RWPE2 (cell line): ENCODE measurements at regions not wholly inside any gene's neighbourhood (a gene's known extent, or its start where the extent isn't known, plus 50 kb on each side); places are given as distances from the start of the nearest gene placed in this dataset.

Experiments used
- ATAC-seq: fragments of 200-7000 bp; cut with Tn5 transposase; 3 replicates; pipeline ENCODE4 v1.9.1; 2021; ENCODE audit warnings: low read depth
- DNase-seq: peaks from one replicate; pipeline ENCODE4 v3.0.0-alpha.2; 2020; ENCODE audit warnings: low spot score
- H3K27ac ChIP-seq: fragments of 450-650 bp; 2 replicates; pipeline ENCODE4 v1.5.1; 2017; ENCODE audit warnings: mild to moderate bottlenecking; ENCODE audit not compliant: poor library complexity, severe bottlenecking
- H3K27me3 ChIP-seq: fragments of 250-450 bp; sonication (Bioruptor Pico); 2 replicates; pipeline ENCODE4 v1.5.1; 2021; ENCODE audit warnings: mild to moderate bottlenecking, moderate library complexity; ENCODE audit not compliant: insufficient read depth, poor library complexity, severe bottlenecking
- H3K36me3 ChIP-seq: fragments of 250-450 bp; sonication (Bioruptor Pico); 2 replicates; pipeline ENCODE4 v1.5.1; 2020; ENCODE audit warnings: low read depth, mild to moderate bottlenecking, moderate library complexity
- H3K4me1 ChIP-seq: fragments of 250-450 bp; sonication (Bioruptor Pico); 2 replicates; pipeline ENCODE4 v1.5.1; 2021; ENCODE audit warnings: mild to moderate bottlenecking, moderate library complexity; ENCODE audit not compliant: insufficient read depth, poor library complexity, severe bottlenecking
- H3K4me3 ChIP-seq: fragments of 250-450 bp; sonication (Bioruptor Pico); 2 replicates; pipeline ENCODE4 v1.5.1; 2021; ENCODE audit warnings: mild to moderate bottlenecking, moderate library complexity; ENCODE audit not compliant: severe bottlenecking
- H3K9me3 ChIP-seq: fragments of 250-450 bp; sonication (Bioruptor Pico); 2 replicates; pipeline ENCODE4 v1.5.1; 2021; ENCODE audit warnings: mild to moderate bottlenecking, moderate library complexity; ENCODE audit not compliant: severe bottlenecking
- TF ChIP-seq, protein P1 (sequence below): fragments of 450-650 bp; IDR thresholded peaks from one replicate; pipeline ENCODE4 v1.5.1; 2017; ENCODE audit warnings: mild to moderate bottlenecking, moderate library complexity; ENCODE audit not compliant: poor library complexity, severe bottlenecking

DNA sequence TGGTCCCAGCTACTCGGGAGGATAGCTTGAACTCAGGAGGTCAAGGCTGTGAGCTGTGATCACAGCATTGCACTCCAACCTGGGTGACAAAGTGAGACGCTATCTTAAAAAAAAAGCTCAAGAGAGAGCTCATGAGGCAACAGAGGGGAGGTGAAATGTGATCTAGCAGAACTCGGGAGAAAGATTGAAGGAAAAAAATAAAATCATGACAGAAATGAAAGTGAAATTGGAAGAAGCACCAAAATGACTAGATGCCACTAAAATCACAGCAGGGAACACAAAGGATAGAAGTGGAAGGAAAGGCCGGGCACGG, 109.4 kb upstream of the BNIP2 start:
- TF ChIP-seq, protein P1, sequence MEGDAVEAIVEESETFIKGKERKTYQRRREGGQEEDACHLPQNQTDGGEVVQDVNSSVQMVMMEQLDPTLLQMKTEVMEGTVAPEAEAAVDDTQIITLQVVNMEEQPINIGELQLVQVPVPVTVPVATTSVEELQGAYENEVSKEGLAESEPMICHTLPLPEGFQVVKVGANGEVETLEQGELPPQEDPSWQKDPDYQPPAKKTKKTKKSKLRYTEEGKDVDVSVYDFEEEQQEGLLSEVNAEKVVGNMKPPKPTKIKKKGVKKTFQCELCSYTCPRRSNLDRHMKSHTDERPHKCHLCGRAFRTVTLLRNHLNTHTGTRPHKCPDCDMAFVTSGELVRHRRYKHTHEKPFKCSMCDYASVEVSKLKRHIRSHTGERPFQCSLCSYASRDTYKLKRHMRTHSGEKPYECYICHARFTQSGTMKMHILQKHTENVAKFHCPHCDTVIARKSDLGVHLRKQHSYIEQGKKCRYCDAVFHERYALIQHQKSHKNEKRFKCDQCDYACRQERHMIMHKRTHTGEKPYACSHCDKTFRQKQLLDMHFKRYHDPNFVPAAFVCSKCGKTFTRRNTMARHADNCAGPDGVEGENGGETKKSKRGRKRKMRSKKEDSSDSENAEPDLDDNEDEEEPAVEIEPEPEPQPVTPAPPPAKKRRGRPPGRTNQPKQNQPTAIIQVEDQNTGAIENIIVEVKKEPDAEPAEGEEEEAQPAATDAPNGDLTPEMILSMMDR = no peak
- ATAC-seq (no peak), DNase-seq (no peak)
- Histone ChIP-seq H3K27ac (no peak overlapping the region), H3K4me1 (peaks cover 15% of the 10 kb centered on the region), H3K4me3 (no peak overlapping the region), H3K27me3 (peaks cover 5% of the 10 kb centered on the region), H3K9me3 (peaks cover 5% of the 10 kb centered on the region), H3K36me3 (0 out of 2 replicates have a peak, but pooled peaks cover 4% of the 10 kb centered on the region)

DNA sequence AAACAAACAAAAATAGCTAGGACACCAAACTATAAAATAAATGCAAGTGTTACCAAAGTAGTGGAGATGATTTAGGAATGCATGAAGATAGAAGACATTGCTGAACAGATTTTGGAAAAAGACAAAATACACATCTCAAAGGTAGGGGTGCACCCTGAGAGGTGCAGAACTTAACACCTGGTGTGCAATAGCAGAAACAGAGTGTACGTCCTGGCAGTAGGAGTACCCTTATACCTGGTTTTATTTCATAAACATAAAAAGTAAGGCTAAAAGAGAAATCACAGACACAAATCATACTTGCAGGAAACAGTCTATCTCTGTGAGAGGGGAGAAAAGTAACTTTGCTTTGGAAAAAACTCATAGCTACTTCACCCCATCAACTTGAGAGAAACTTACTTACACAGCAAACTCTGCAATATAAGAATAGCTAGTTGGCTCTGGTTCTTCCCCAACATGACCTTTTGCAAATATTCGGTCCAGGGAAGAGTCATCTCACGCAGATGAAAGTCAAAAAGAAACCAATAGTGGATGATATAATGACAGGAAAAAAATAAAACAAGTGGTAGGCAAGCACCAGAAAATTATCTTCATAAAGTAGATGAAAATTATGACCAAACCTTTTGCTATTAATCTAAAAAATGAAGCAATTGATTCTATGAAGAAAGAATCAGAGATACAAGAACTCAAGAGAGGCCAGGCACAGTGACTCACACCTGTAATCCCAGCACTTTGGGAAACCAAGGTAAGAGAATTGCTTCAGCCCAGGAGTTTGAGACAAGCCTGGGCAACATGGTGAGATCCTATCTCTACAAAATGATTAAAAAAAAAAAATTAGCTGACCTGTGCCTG, 108.9 kb upstream of the BNIP2 start:
- 0 out of 2 replicates have a peak, but pooled peaks cover 2% of the 10 kb centered on the region for H3K36me3 ChIP-seq
- DNase-seq = no peak
- no peak overlapping the region for H3K4me3 ChIP-seq
- no peak overlapping the region for H3K27ac ChIP-seq
- peaks cover 5% of the 10 kb centered on the region for H3K27me3 ChIP-seq
- peak; percentile 54; the same call in 2 of the 3 replicates for ATAC-seq
- TF ChIP-seq, protein P1 = no peak
- peaks cover 10% of the 10 kb centered on the region for H3K4me1 ChIP-seq
- H3K9me3 ChIP-seq = peaks cover 2% of the 10 kb centered on the region

DNA sequence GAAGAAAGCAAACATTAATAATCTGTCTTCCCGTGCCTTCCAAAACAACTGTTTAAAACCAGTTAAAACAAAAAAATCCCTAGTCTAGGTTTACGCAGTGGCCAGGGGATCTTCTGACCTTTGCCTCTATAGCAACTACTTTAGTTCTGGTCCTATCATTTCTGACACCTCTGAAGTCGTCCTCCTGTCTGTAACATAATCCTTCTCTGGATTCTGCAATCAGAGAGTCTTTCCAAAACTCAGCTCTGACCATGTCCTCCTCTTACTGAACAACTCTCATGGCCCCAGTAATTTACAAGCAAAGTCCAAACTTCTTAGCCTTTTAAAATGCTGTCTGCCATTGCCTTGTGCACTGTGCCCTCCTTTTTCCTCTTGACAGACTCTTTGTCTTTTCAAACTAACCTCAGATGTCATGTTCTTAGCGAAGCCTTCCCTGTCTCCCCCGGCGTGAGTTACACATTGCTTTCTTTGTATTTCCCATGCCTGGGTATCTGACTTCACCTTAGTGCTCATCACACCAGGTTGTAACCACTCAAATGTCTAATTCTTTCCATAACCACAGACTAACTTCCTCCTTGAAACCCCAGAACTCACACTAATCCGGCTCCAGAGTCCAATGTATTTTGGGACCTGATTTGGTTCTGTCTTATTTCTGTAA, 105.2 kb upstream of the BNIP2 start:
- Histone ChIP-seq H3K27ac (no peak overlapping the region), H3K36me3 (no peaks in the 10 kb centered on the region), H3K4me1 (peaks cover 7% of the 10 kb centered on the region), H3K9me3 (no peaks in the 10 kb centered on the region), H3K27me3 (peaks cover 5% of the 10 kb centered on the region), H3K4me3 (no peak overlapping the region)
- DNase-seq (no peak), ATAC-seq (no peak)
- TF ChIP-seq, protein P1 = no peak

DNA sequence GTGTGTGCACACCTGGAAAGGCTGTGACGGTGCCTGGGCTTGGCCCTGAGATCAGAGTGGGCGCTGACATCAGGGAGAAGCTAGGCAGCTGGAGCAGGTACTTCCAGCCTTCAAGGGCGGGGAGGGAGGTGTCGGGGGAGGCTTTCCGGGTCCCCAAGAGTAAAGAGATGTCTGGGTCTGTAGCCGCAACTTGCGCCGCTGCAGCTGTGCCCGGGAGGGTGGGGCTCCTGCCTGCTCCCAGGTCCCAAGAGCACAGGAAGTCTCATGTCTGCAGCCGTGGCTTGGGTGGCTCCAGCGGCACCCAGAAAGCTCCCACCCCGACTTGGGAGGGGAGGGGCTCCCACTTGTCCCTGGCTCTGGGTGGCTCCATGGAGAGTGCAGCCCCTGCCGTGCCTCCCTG, 103.2 kb upstream of the BNIP2 start:
- no peak overlapping the region for H3K27ac ChIP-seq
- no peak for DNase-seq
- no peaks in the 10 kb centered on the region for H3K36me3 ChIP-seq
- H3K4me1 ChIP-seq = no peaks in the 10 kb centered on the region
- no peak for ATAC-seq
- no peak overlapping the region for H3K4me3 ChIP-seq
- TF ChIP-seq, protein P1 = no peak
- H3K27me3 ChIP-seq = peaks cover 5% of the 10 kb centered on the region
- H3K9me3 ChIP-seq = no peaks in the 10 kb centered on the region

DNA sequence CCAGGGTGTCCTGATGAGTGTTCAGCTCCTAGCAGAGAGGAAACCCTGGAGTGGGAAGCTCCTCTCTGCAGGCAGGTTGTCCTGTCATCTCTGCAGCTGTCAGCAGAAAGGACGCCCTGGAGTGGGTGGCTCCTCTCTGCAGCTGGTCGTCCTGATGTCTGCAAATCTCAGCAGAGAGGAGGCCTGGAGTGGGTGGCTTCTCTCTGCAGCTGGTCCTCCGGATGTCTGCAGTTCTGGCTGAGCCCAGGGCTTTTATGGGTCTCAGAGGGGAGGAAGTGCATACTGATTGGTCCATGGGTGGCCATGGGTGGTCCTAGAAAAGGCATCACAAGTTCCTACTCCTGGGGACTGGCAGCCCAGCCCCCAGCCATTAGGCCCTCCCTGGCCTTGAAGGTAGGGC, 102.6 kb upstream of the BNIP2 start:
- DNase-seq (no peak), ATAC-seq (no peak)
- H3K36me3 ChIP-seq = no peaks in the 10 kb centered on the region
- no peaks in the 10 kb centered on the region for H3K4me1 ChIP-seq
- H3K27ac ChIP-seq = no peak overlapping the region
- H3K27me3 ChIP-seq = peaks cover 5% of the 10 kb centered on the region
- no peak overlapping the region for H3K4me3 ChIP-seq
- TF ChIP-seq, protein P1 = no peak
- no peaks in the 10 kb centered on the region for H3K9me3 ChIP-seq
